ENCODE measurements at regions not wholly inside any gene's neighbourhood (a gene's known extent, or its start where the extent isn't known, plus 50 kb on each side); places are given as distances from the start of the nearest gene placed in this dataset.

DNA sequence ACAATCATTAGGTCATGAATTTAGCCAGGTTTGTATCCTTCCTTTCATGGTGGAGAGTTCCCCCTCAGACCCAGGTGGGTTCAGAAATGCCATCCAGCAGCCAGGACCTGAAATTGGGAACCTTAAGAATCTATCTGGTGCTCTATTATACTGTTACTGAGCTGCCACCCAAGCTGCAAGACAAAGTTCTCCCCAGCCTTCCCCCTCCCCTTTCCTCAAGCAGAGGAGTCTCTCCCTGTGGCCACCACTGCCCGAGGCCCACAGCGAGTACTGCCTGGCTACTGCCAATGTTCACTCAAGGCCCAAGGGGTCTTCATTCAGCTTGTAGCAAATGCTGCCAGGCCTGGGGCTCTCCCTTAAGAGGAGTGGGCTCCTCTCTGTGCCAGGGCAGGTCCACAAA, 133.8 kb downstream of the TMEM38B start:
- DNase-seq, result no peak

DNA sequence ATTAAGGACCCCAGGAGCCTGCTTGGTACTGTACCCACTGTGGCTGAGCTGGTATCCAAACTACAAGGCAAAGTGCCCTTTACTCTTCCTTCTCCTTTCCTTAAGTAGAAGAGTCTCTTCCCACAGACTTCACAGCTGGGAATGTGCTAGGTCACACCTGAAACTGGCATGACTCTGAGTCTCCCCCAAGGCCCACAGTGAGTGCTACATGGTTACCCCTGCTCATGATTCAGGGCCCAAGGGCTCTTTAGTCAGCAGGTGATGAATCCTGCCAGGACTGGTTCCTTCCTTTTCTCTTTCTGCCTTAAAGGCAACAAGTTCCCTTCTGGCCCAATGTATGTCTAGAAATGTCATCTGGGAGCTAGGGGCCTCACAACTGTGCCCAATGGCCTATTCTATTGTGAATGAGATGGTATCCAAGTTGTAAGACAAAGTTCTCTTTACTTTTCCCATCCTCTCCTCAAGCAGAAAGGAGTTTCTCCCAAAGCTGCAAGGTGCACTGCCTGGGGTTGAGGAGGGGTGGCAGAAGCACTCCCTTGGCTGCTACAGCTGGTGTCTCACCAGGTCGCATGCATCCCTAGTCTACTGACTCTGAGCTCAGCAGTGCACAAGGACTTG, 134.4 kb downstream of the TMEM38B start:
- no peak for DNase-seq

GRCh38 chr9:105830461-105830860, 136.1 kb downstream of the TMEM38B start:
- no peak for DNase-seq

DNA sequence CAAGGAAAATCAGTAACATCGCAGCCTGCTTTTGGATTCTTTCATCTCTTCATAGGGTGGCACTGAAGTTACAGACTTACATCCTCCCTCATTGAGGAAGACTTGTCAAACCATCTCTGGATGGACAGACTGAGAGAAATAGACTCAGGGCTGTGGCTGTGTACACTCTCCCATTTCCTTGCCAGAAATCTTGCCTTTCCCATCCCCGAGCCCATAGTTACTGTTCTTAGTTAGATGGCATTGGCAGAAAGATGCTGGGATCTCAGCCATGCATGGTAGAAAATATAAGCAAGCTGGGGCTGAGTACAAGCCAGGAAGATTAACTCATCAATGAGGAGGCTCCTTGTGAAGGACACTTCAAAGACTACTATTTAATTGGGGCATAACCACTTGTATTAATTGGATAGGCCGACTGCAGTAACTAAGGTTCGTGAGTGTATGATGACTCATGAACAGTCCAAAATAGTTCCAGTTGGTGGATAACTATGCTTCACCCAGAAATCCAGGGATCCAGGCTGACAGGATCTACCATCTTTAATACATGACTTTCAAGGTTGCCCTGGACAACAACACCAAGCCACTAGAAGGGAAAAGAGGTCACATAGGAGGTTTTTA, 137.9 kb downstream of the TMEM38B start:
- no peak for DNase-seq

GRCh38 chr9:105833271-105833975, 139.1 kb downstream of the TMEM38B start:
- DNase-seq, result no peak

GRCh38 chr9:105834404-105834803, 140.1 kb downstream of the TMEM38B start:
- DNase-seq, result no peak

GRCh38 chr9:105835721-105836120, 141.4 kb downstream of the TMEM38B start:
- no peak for DNase-seq

GRCh38 chr9:105836936-105837660, 142.8 kb downstream of the TMEM38B start:
- peak in 2 of 3 donors; percentile 36 to 73 for DNase-seq

GRCh38 chr9:105841562-105841961, 147.2 kb downstream of the TMEM38B start:
- no peak for DNase-seq

DNA sequence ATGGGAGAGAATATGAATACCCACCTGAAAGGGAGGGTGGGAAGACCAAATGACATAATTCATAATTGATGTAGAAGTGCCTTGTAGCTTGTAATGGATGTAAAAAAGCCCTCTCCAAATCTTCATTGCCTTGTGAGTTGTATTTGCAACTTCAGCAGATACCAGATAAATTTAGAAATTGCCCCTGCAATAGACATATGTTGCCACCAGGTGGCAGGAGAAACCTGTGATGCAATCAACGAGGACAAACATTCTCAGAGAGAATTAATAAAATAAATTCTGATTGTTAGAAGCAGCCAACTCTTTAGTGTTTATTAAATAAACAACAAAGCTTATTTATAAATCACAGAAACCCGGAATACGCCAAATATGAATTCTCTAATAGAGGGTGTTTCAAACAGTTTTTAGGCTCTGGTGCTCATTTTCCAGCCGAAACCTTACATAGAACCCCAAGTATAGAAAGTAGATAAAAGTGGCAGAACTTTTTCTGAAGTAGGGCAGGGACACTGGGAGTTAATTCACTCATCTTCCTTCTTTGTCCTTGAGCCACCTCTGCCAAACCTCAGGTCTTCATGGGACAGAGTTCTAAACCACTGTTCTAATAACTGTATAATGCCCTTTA, 147.8 kb downstream of the TMEM38B start:
- DNase-seq, result peak in 1 of 3 donors; percentile 45

- no peak for DNase-seq
Measured at GRCh38 chr9:105846825-105847224, 152.5 kb downstream of the TMEM38B start.

DNA sequence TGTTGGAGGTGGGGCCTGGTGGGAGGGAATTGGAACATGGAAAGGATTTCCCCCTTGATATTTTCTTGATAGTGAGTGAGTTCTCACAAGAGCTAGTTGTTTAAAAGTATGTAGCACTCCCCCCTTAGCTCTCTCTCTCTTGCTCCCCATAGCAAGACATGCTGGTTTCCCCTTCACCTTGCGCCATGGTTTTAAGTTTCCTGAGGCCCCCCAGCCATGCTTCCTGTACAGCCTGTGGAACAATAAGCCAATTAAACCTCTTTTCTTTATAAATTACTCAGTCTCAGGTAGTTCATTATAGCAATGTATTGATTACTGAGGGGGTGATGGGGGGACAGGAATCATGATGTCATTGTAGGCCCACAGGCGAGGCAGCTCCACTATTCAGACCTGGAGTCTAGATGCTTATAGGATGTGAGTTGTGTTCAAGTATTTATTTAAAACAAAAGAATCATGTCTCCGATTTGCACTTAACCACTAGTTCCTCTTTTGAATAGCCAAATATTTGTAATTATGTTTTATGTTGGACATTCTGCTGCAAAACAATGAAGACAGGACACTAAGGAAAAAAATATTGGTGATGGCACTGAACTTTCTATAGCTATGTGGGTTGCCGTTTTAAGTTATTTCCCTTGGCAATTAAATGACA, 156.6 kb downstream of the TMEM38B start:
- no peak for DNase-seq

DNA sequence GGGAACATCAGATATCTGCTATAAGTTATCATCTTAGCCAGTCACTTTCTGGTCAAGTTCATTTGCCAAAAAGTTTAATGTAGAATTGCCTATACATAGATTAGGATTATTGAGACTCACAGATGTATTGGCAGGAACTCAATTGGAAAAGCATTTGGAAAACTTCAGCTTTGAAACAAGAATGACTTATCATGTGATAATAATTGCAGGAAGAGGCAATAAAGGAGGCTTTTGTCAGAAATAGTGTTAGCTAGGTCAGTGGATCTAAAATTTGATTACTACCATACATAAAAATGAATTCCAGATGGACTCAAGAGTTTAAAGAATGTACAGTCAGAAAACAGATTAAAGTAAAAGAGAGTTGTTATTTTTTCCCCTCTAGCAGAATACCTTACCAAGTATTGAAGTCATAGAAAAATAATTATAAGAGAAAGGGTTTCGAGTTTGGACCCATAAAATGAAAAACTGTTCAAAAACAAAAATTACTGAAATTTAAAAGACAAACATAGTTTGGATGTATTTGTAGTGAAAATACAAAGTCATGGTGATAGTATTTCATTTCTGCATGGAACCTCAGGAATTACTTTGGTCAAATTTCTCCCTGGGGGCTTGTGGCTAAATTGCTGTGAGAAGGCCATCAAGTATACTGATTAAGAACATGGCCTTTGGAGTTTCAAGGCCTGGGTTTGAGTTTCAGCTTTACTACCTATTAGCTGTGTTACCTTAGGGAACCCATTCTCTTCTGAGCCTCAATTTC, 159.9 kb downstream of the TMEM38B start:
- peak; percentile 53 to 72 (median 53) for DNase-seq

DNA sequence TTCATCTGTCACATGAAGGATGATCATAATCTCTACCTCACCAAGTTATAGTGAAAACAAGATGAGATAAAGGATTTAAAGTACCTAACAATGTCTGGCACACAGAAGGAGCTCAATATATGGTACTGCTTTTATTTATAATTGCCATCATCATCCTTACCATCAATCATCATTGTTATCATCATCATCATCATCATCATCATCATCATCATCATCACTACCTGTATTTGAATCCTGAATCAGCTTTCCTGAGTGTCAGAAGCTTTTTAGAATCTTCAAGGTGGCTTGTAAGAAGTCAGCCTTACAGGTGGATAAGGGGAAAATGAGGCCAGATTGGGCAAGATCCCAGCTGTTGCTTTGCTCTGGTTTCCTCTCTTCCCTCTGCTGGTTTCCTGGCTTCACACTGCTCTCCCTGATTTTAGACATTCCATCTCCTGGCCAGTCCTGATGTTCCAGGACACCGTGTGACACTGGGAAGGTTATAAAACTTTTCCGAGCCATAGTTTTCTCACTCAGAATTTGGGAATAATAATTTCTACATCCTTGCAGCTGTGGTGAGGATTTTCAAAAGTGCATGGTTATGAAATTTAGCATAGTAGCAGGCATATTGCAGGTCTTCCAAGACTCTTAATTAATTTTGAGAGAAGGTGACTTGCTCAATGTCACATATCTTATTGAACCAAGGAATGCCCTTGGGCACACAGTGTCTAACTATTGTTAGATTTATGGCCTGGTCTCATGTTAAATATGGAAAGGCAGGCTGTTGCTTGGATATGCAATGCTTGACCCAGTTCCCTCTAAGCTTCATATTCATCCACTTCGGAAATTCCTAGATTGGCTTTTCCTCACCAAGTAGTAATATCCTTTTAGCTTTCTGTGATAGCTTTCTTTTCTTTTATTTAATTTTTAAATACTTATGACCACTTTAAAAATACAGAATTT, 160.7 kb downstream of the TMEM38B start:
- peak in 1 of 3 donors; percentile 33 for DNase-seq

- no peak for DNase-seq
Measured at GRCh38 chr9:105855987-105856386, 161.6 kb downstream of the TMEM38B start.

- DNase-seq, result no peak
Measured at GRCh38 chr9:105858006-105858690, 163.8 kb downstream of the TMEM38B start.

DNA sequence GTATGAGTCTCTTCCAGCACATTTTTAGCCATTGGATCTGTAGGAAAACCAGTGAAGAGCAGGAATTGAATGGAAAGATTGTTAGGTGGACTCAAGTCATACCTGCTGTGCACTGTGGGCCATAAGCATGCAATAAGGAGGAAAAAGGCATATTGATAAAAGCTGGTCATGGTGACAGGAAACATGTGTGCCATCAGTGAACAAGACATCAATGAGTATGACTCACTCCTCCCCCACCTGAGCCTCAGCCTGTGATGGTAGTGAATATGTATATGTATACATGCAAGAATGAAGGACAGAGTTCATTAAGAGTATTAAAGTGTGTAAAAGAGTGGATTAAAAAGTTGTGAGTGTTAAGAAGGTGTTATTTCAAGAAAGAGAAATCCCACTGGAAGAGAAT, 164.5 kb downstream of the TMEM38B start:
- DNase-seq, result no peak

GRCh38 chr9:105859428-105860091, 165.2 kb downstream of the TMEM38B start:
- DNase-seq, result no peak

Measured in muscle of back (tissue), 3 donors.